ENCODE measurements at regions not wholly inside any gene's neighbourhood (a gene's known extent, or its start where the extent isn't known, plus 50 kb on each side); places are given as distances from the start of the nearest gene placed in this dataset.

GRCh38 chrX:68991691-68992345 is 163.0 kb downstream of the EFNB1 start:
- no peak overlapping the region for H3K27ac ChIP-seq (ENCODE audit: low read depth in 2 of 2, low read length in 2 of 2)
- no peak for TF ChIP-seq CTCF (IDR thresholded peaks at IDR 0.05; ENCODE audit: borderline replicate concordance, extremely low read depth, insufficient read depth)
- H3K9me3 ChIP-seq (ENCODE audit: control insufficient read depth in 2 of 3, insufficient read depth in 1 of 3, low read length in 3 of 3), result no peaks in the 10 kb centered on the region
- H3K4me3 ChIP-seq (ENCODE audit: low read length in 3 of 3), result no peak overlapping the region
- FAIRE-seq (no peak), DNase-seq (no peak)
- H3K36me3 ChIP-seq (ENCODE audit: control insufficient read depth in 2 of 3, insufficient read depth in 3 of 3, low read length in 3 of 3), result no peaks in the 10 kb centered on the region
- no peaks in the 10 kb centered on the region for H3K27me3 ChIP-seq (ENCODE audit: control insufficient read depth, insufficient read depth, low read length)
- intact Hi-C loops (cut with DNase I), result no loop called here
- H3K9ac ChIP-seq (ENCODE audit: low read length in 3 of 3), result no peak overlapping the region
- peaks cover 2 to 15% (median 8%) of the 10 kb centered on the region in 3 donors for H3K4me1 ChIP-seq (ENCODE audit: control insufficient read depth in 2 of 3, insufficient read depth in 2 of 3, low read depth in 1 of 3, low read length in 3 of 3)

- Histone ChIP-seq H3K9ac (ENCODE audit: low read length in 3 of 3) (no peak overlapping the region), H3K4me3 (ENCODE audit: low read length in 3 of 3) (no peak overlapping the region), H3K9me3 (ENCODE audit: control insufficient read depth in 2 of 3, insufficient read depth in 1 of 3, low read length in 3 of 3) (no peaks in the 10 kb centered on the region), H3K27ac (ENCODE audit: low read depth in 2 of 2, low read length in 2 of 2) (no peak overlapping the region), H3K4me1 (ENCODE audit: control insufficient read depth in 2 of 3, insufficient read depth in 2 of 3, low read depth in 1 of 3, low read length in 3 of 3) (peaks cover 2 to 9% (median 8%) of the 10 kb centered on the region in 3 donors), H3K36me3 (ENCODE audit: control insufficient read depth in 2 of 3, insufficient read depth in 3 of 3, low read length in 3 of 3) (no peaks in the 10 kb centered on the region), H3K27me3 (ENCODE audit: control insufficient read depth, insufficient read depth, low read length) (no peaks in the 10 kb centered on the region)
- DNase-seq (no peak), FAIRE-seq (no peak)
- TF ChIP-seq CTCF (IDR thresholded peaks at IDR 0.05; ENCODE audit: borderline replicate concordance, extremely low read depth, insufficient read depth), result no peak
- intact Hi-C loops (cut with DNase I), result no loop called here
Observed at GRCh38 chrX:68990948-68991347, 162.1 kb downstream of the EFNB1 start.

- H3K4me3 ChIP-seq (ENCODE audit: low read length in 3 of 3), result no peak overlapping the region
- peaks cover 0 to 5% (median under 1%) of the 10 kb centered on the region in 3 donors for H3K4me1 ChIP-seq (ENCODE audit: control insufficient read depth in 2 of 3, insufficient read depth in 2 of 3, low read depth in 1 of 3, low read length in 3 of 3)
- no peaks in the 10 kb centered on the region for H3K9me3 ChIP-seq (ENCODE audit: control insufficient read depth in 2 of 3, insufficient read depth in 1 of 3, low read length in 3 of 3)
- DNase-seq (peak; percentile 76 to 90 (median 80)), FAIRE-seq (no peak)
- H3K27ac ChIP-seq (ENCODE audit: low read depth in 2 of 2, low read length in 2 of 2), result no peak overlapping the region
- TF ChIP-seq CTCF (IDR thresholded peaks at IDR 0.05; ENCODE audit: borderline replicate concordance, extremely low read depth, insufficient read depth), result no peak
- no peak overlapping the region for H3K9ac ChIP-seq (ENCODE audit: low read length in 3 of 3)
- no peaks in the 10 kb centered on the region for H3K27me3 ChIP-seq (ENCODE audit: control insufficient read depth, insufficient read depth, low read length)
- intact Hi-C loops (cut with DNase I), result no loop called here
- no peaks in the 10 kb centered on the region for H3K36me3 ChIP-seq (ENCODE audit: control insufficient read depth in 2 of 3, insufficient read depth in 3 of 3, low read length in 3 of 3)
Observed at GRCh38 chrX:68989865-68990606, 161.2 kb downstream of the EFNB1 start.
